ENCODE measurements at regions not wholly inside any gene's neighbourhood (a gene's known extent, or its start where the extent isn't known, plus 50 kb on each side); places are given as distances from the start of the nearest gene placed in this dataset.

GRCh38 chr13:104196611-104197010, 1130.4 kb upstream of the SLC10A2 start:
- no peak for TF ChIP-seq ZNF707 (tag by site-specific recombination; IDR thresholded peaks at IDR 0.05)
- TF ChIP-seq HOXC10 (CRISPR knock-in tag; IDR thresholded peaks at IDR 0.05), result no peak
- no peak for TF ChIP-seq ZNF654 (tag by site-specific recombination; IDR thresholded peaks at IDR 0.05; ENCODE audit: low read depth)
- no peak for TF ChIP-seq TSHZ1 (tag by site-specific recombination; IDR thresholded peaks at IDR 0.05; ENCODE audit: borderline replicate concordance)
- TF ChIP-seq, protein P1, sequence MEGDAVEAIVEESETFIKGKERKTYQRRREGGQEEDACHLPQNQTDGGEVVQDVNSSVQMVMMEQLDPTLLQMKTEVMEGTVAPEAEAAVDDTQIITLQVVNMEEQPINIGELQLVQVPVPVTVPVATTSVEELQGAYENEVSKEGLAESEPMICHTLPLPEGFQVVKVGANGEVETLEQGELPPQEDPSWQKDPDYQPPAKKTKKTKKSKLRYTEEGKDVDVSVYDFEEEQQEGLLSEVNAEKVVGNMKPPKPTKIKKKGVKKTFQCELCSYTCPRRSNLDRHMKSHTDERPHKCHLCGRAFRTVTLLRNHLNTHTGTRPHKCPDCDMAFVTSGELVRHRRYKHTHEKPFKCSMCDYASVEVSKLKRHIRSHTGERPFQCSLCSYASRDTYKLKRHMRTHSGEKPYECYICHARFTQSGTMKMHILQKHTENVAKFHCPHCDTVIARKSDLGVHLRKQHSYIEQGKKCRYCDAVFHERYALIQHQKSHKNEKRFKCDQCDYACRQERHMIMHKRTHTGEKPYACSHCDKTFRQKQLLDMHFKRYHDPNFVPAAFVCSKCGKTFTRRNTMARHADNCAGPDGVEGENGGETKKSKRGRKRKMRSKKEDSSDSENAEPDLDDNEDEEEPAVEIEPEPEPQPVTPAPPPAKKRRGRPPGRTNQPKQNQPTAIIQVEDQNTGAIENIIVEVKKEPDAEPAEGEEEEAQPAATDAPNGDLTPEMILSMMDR (tag by site-specific recombination; IDR thresholded peaks at IDR 0.05), result no peak
- TF ChIP-seq ZNF416 (tag by site-specific recombination; IDR thresholded peaks at IDR 0.05), result no peak
- no peak for TF ChIP-seq ZNF561 (tag by site-specific recombination; IDR thresholded peaks at IDR 0.05; ENCODE audit: borderline replicate concordance)
- no peak for TF ChIP-seq ZNF175 (tag by site-specific recombination; IDR thresholded peaks at IDR 0.05)
- no peak for TF ChIP-seq YY2 (tag by site-specific recombination; IDR thresholded peaks at IDR 0.05)
- TF ChIP-seq, protein P2, sequence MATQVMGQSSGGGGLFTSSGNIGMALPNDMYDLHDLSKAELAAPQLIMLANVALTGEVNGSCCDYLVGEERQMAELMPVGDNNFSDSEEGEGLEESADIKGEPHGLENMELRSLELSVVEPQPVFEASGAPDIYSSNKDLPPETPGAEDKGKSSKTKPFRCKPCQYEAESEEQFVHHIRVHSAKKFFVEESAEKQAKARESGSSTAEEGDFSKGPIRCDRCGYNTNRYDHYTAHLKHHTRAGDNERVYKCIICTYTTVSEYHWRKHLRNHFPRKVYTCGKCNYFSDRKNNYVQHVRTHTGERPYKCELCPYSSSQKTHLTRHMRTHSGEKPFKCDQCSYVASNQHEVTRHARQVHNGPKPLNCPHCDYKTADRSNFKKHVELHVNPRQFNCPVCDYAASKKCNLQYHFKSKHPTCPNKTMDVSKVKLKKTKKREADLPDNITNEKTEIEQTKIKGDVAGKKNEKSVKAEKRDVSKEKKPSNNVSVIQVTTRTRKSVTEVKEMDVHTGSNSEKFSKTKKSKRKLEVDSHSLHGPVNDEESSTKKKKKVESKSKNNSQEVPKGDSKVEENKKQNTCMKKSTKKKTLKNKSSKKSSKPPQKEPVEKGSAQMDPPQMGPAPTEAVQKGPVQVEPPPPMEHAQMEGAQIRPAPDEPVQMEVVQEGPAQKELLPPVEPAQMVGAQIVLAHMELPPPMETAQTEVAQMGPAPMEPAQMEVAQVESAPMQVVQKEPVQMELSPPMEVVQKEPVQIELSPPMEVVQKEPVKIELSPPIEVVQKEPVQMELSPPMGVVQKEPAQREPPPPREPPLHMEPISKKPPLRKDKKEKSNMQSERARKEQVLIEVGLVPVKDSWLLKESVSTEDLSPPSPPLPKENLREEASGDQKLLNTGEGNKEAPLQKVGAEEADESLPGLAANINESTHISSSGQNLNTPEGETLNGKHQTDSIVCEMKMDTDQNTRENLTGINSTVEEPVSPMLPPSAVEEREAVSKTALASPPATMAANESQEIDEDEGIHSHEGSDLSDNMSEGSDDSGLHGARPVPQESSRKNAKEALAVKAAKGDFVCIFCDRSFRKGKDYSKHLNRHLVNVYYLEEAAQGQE (tag by site-specific recombination; IDR thresholded peaks at IDR 0.05), result no peak
- no peak for TF ChIP-seq ZFP3 (tag by site-specific recombination; IDR thresholded peaks at IDR 0.05; ENCODE audit: low read depth)
